ENCODE measurements at regions not wholly inside any gene's neighbourhood (a gene's known extent, or its start where the extent isn't known, plus 50 kb on each side); places are given as distances from the start of the nearest gene placed in this dataset.

DNA sequence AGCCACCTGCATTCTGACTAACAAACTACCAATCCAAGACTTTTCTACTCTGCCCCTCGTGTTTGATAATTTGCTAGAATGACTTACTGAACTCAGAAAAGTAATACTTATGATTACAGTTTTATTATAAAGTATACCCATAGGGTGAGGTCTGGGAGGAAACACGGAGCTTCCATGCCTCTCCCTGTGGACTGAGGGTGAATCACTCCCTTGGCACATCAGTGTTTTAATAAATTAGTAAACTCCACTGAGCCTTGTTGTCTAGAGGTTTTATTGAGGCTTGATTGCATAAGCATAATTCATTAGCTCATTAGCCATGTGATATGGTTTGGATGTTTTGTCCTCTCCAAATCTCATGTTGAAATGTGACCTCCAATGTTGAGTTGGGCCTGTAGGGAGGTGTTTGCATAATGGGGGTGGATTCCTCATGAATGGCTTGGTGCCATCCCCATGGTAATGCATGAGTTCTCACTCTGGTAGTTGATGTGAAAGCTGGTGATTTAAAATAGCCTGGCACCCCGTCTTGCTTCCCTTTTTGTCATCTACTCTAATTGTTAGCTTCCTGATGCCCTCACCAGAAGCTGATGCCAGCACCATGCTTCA lies 233.6 kb upstream of the TRPC7 start (continued):
- TF ChIP-seq, protein P1, sequence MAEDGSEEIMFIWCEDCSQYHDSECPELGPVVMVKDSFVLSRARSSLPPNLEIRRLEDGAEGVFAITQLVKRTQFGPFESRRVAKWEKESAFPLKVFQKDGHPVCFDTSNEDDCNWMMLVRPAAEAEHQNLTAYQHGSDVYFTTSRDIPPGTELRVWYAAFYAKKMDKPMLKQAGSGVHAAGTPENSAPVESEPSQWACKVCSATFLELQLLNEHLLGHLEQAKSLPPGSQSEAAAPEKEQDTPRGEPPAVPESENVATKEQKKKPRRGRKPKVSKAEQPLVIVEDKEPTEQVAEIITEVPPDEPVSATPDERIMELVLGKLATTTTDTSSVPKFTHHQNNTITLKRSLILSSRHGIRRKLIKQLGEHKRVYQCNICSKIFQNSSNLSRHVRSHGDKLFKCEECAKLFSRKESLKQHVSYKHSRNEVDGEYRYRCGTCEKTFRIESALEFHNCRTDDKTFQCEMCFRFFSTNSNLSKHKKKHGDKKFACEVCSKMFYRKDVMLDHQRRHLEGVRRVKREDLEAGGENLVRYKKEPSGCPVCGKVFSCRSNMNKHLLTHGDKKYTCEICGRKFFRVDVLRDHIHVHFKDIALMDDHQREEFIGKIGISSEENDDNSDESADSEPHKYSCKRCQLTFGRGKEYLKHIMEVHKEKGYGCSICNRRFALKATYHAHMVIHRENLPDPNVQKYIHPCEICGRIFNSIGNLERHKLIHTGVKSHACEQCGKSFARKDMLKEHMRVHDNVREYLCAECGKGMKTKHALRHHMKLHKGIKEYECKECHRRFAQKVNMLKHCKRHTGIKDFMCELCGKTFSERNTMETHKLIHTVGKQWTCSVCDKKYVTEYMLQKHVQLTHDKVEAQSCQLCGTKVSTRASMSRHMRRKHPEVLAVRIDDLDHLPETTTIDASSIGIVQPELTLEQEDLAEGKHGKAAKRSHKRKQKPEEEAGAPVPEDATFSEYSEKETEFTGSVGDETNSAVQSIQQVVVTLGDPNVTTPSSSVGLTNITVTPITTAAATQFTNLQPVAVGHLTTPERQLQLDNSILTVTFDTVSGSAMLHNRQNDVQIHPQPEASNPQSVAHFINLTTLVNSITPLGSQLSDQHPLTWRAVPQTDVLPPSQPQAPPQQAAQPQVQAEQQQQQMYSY (CRISPR knock-in tag; IDR thresholded peaks at IDR 0.05), result no peak
- TF ChIP-seq RB1 (IDR thresholded peaks at IDR 0.05; ENCODE audit: borderline replicate concordance) (no peak), SKIL (IDR thresholded peaks at IDR 0.05; ENCODE audit: low read depth, poor library complexity, severe bottlenecking) (no peak), ZNF24 (IDR thresholded peaks at IDR 0.05) (no peak), IRF3 (IDR thresholded peaks at IDR 0.05) (no peak), ZSCAN29 (IDR thresholded peaks at IDR 0.05) (no peak), NFXL1 (IDR thresholded peaks at IDR 0.05; ENCODE audit: borderline replicate concordance) (no peak)
- TF ChIP-seq, protein P2, sequence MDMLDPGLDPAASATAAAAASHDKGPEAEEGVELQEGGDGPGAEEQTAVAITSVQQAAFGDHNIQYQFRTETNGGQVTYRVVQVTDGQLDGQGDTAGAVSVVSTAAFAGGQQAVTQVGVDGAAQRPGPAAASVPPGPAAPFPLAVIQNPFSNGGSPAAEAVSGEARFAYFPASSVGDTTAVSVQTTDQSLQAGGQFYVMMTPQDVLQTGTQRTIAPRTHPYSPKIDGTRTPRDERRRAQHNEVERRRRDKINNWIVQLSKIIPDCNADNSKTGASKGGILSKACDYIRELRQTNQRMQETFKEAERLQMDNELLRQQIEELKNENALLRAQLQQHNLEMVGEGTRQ (IDR thresholded peaks at IDR 0.05; ENCODE audit: borderline replicate concordance, low read depth, low read length), result no peak

Data from GM12878 (cell line).